ENCODE measurements at regions not wholly inside any gene's neighbourhood (a gene's known extent, or its start where the extent isn't known, plus 50 kb on each side); places are given as distances from the start of the nearest gene placed in this dataset.

DNA sequence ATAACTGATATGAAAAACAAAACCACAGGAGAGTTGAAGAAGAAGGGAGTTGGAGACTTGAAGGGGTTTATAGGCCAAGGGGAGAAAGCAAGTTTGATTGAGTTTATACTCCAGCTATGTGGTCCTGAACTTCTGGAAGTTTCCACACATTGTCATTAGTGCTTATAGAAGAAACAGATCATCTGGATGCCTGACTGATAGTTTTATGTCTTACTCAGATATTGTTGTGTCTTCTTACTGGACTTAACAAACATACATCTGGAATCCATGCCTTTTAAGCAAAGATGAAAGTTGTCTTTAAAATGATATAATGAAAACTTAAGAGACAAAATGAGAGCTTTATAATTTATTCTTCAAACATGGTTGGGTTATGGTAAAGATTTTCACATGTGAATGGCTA lies 101.3 kb upstream of the FZD8 start:
- H4K5ac ChIP-seq (ENCODE audit: insufficient read length, low read depth, low read length): no peak overlapping the region
- H2BK12ac ChIP-seq (ENCODE audit: low read depth, low read length): no peak overlapping the region
- no peak for DNase-seq (ENCODE audit: low read depth in 1 of 2, low spot score in 2 of 2)
- H2AFZ ChIP-seq (ENCODE audit: low read length): no peak overlapping the region
- no peak overlapping the region for H2BK5ac ChIP-seq (ENCODE audit: low read depth, low read length)
- H2AK5ac ChIP-seq (ENCODE audit: low read depth, low read length): no peak overlapping the region
- H3K23ac ChIP-seq (ENCODE audit: insufficient read length): no peak overlapping the region
- H4K91ac ChIP-seq (replicated peaks; ENCODE audit: insufficient read length, low read length): no peak overlapping the region
- H3K14ac ChIP-seq (ENCODE audit: insufficient read length): no peak overlapping the region
- H3K4ac ChIP-seq (replicated peaks; ENCODE audit: insufficient read length, low read depth, low read length): no peak overlapping the region
- H3K4me2 ChIP-seq (ENCODE audit: insufficient read depth in 1 of 2, low read depth in 2 of 2, low read length in 2 of 2): no peak overlapping the region
- H3K27me3 ChIP-seq (replicated peaks in 1 of 4; ENCODE audit: control insufficient read depth in 3 of 4, extremely low read depth in 1 of 4, insufficient read depth in 3 of 4, low read length in 3 of 4): no peaks in the 10 kb centered on the region
- no peak overlapping the region for H3K27ac ChIP-seq (ENCODE audit: low read depth, low read length)
- ChIA-PET POLR2A (ENCODE audit: partially characterized antibody) (no interaction called here), CTCF (ENCODE audit: partially characterized antibody) (interaction anchor here (0.7 kb wide), 1 partner anchor 25 kb away, joined by 3 read pairs; no protein-coding TSS in a partner anchor)
- no peaks in the 10 kb centered on the region for H4K20me1 ChIP-seq (replicated peaks in 1 of 2; ENCODE audit: control insufficient read depth in 1 of 2, insufficient read depth in 2 of 2, low read length in 2 of 2)
- no peaks in the 10 kb centered on the region for H3K36me3 ChIP-seq (ENCODE audit: control insufficient read depth in 2 of 4, insufficient read depth in 4 of 4, low read length in 3 of 4)
- no peak overlapping the region for H3K56ac ChIP-seq (replicated peaks; ENCODE audit: insufficient read length, low read depth, low read length)
- no peaks in the 10 kb centered on the region for H3K9me3 ChIP-seq (ENCODE audit: insufficient read depth in 2 of 2, low read depth in 1 of 2, low read length in 1 of 2)
- no peaks in the 10 kb centered on the region for H3K79me2 ChIP-seq (ENCODE audit: control insufficient read depth in 1 of 2, insufficient read depth in 2 of 2, low read length in 2 of 2)
- H3K4me3 ChIP-seq (ENCODE audit: extremely low read depth in 1 of 4, insufficient read depth in 2 of 4, low read depth in 3 of 4, low read length in 4 of 4): no peak overlapping the region
- no peak overlapping the region for H4K8ac ChIP-seq (ENCODE audit: extremely low read depth, insufficient read depth, low read length)
- H2BK15ac ChIP-seq (ENCODE audit: low read length): no peak overlapping the region
- no peaks in the 10 kb centered on the region for H3K79me1 ChIP-seq (ENCODE audit: low read depth, low read length)
- no peaks in the 10 kb centered on the region; the same call in 1 of the 2 replicates for H3K23me2 ChIP-seq (ENCODE audit: low read depth, low read length)
- peaks cover 0 to 2% (median 0%) of the 10 kb centered on the region in 4 experiments; a peak in 2 of 7 replicates for H3K4me1 ChIP-seq (replicated peaks in 1 of 4; ENCODE audit: control insufficient read depth in 3 of 4, insufficient read depth in 4 of 4, low read length in 3 of 4)
- H3K9ac ChIP-seq (replicated peaks in 1 of 4; ENCODE audit: extremely low read depth in 1 of 4, low read depth in 3 of 4, low read length in 3 of 4): no peak overlapping the region
- H3K18ac ChIP-seq (ENCODE audit: extremely low read depth, low read length): no peak overlapping the region
- no peak overlapping the region for H2BK20ac ChIP-seq (ENCODE audit: low read length)
- FAIRE-seq: no peak
- no peak overlapping the region for H2BK120ac ChIP-seq (replicated peaks; ENCODE audit: low read depth, low read length)
- TF ChIP-seq RAD21 (IDR thresholded peaks at IDR 0.05 in 1 of 2, conservative IDR thresholded peaks at IDR 0.05 in 1 of 2; ENCODE audit: low read depth in 2 of 2, low read length in 2 of 2): no peak
- no peak for TF ChIP-seq KDM4A (IDR thresholded peaks at IDR 0.05; ENCODE audit: low read depth, low read length, severe bottlenecking)
- no peak for TF ChIP-seq TBP (IDR thresholded peaks at IDR 0.05; ENCODE audit: low read depth, low read length)
- TF ChIP-seq JUN (IDR thresholded peaks at IDR 0.05; ENCODE audit: low read depth, low read length): no peak
- TF ChIP-seq JUND (IDR thresholded peaks at IDR 0.05; ENCODE audit: low read length): no peak
- TF ChIP-seq, protein P1, sequence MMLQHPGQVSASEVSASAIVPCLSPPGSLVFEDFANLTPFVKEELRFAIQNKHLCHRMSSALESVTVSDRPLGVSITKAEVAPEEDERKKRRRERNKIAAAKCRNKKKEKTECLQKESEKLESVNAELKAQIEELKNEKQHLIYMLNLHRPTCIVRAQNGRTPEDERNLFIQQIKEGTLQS (IDR thresholded peaks at IDR 0.05; ENCODE audit: insufficient read depth, low read depth, low read length): no peak
- TF ChIP-seq FOSL1 (IDR thresholded peaks at IDR 0.05; ENCODE audit: insufficient read depth, low read depth, low read length): no peak
- no peak for TF ChIP-seq SUZ12 (IDR thresholded peaks at IDR 0.05; ENCODE audit: low read length)
- no peak for TF ChIP-seq BCL11A (IDR thresholded peaks at IDR 0.05; ENCODE audit: low read depth in 2 of 2, low read length in 2 of 2)
- TF ChIP-seq CHD2 (IDR thresholded peaks at IDR 0.05; ENCODE audit: low read length): no peak
- TF ChIP-seq SP1 (IDR thresholded peaks at IDR 0.05; ENCODE audit: low read depth, low read length): no peak
- no peak for TF ChIP-seq SIN3A (conservative IDR thresholded peaks at IDR 0.05 in 1 of 2, IDR thresholded peaks at IDR 0.05 in 1 of 2; ENCODE audit: low read depth in 1 of 2, low read length in 2 of 2)
